HG02840 (cell line): ENCODE measurements at regions not wholly inside any gene's neighbourhood (a gene's known extent, or its start where the extent isn't known, plus 50 kb on each side); places are given as distances from the start of the nearest gene placed in this dataset.

ENCODE experiments used
- ATAC-seq: cut with Tn5 transposase; IDR thresholded peaks from one replicate; pipeline ENCODE4 v1.9.1; 2021; ENCODE audit warnings: mild to moderate bottlenecking, moderate library complexity, moderate number of reproducible peaks; ENCODE audit not compliant: unreplicated experiment, low FRiP score

DNA sequence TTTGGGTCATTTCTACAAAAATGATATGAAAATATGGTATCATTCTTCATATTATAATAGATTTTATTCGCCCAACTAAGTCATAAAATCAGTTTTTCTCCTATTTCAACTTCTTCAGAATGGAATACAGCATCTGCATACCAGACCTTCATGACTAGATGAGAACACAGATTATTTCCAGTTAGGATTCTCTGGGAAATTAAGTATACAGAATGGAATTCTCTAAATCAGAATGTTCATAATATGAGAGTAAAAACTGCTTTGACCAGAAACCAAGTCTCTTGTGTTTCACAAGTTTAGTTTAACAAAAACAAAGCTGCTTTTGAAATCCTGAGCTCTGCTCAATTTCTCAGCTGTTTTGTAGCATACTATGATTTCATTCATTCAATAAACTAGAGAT, 160.3 kb upstream of the SEMA3A start:
- ATAC-seq = no peak

DNA sequence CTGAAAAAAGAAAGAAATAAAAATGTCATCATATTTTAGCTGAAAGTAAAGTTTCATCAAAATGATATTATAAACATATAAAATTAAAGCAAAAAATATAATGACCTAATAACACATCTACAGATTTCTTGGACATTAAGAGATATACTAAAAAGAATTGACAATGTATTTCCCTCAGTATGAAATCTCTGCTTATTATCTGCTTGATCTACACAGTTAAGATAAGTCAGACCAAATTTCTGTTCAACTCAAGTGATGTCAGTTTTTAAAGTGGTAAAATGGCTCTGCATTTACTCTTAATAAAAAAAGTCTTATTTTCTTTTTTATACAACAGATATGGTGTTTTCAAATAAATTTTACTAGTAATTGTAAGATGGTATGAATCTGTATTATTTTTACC, 159.4 kb upstream of the SEMA3A start:
- no peak for ATAC-seq

GRCh38 chr7:84339306-84339705, 144.7 kb upstream of the SEMA3A start:
- ATAC-seq = no peak

DNA sequence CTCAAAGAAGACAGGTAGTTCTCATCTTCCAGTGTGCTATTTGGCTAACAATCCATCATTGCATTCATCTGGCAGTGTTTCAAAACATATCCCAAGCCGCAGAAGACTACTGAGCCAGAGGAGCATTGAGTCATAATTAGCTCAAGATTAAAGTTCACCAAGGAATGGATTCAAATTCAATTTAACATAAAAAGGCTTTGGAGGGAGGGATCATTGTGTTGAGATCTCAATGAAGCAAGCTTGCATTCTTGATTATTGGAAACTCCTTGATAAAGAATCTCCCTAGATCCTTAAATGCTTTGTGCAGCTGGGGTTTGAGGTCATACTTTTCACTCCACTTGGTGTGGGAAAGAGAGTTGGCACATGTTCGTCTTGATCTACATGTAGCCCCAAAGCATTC, 142.8 kb upstream of the SEMA3A start:
- no peak for ATAC-seq

DNA sequence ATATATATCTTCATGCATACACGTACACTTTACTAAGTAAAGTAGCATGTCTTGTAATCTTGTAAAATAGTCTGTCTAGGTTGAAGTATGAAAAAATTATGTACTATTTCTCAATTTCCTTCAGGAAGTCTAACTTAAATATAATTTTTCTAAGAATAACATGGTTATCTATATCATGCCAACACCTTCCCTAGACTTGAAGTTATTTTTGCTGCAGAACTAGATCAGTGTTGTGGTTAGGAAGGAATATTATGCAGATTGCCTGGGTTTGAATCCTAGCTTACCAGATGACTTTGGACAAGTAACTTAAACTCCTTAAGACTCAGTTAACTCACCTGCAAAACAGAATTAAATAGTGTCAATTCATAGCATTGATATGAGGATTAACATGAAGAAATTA, 142.2 kb upstream of the SEMA3A start:
- ATAC-seq = no peak

DNA sequence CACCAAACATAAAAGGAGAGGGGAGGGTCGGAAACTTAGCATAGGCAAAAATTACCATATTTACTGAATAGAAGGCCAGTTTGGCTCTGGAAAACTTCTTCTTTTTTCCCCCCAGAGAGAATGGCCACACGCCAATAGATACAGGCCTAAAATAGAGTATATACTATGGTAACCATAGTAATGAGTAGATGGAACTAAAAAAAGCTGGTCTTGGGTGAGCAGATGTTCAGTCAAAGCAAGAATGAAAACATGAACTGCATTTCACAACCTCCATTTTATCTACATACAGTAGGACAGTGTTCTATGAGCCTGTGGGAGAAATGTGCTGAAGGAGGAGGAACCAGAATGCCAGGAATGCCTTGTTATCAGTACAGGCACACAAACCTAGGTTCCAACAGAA, 141.7 kb upstream of the SEMA3A start:
- ATAC-seq = no peak

GRCh38 chr7:84331616-84332015, 137.0 kb upstream of the SEMA3A start:
- ATAC-seq = no peak

GRCh38 chr7:84328571-84328970, 134.0 kb upstream of the SEMA3A start:
- ATAC-seq = no peak

GRCh38 chr7:84324136-84324630, 129.6 kb upstream of the SEMA3A start:
- ATAC-seq = no peak

DNA sequence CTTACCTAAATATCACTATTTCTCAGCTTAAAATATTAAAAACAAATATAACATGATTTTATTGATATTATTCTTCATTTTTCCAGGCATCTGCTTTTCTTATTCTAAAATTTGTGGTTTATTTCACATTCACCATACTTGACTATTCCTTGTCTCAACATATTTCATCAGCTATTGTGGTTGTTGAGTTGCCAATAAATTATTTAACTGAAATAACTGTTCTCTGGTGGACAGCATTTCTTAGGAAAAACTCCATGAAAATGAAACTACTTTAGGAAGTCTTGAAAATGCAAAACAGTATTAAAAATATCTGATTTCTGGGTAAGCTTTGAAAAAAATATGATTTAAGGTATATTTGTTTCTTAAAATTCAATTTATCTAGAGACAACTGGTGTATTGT, 122.9 kb upstream of the SEMA3A start:
- ATAC-seq = no peak

DNA sequence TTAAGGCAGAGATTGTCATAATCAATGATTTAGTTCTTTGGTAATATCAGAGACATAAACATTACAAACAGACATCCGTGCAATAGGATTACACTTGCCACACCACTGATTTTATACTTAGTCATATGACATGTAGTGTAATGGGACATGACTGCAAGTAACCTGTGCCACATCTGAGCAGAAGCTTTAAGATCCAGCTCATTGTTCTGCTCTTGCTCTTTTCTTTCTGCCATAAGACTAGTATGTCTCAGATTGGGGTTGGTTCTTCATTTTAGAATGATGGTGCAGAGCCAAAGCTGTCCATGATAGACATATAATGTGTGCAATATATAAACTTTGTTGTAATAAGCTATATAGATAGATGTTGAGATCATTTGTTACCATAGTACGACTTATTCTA, 119.7 kb upstream of the SEMA3A start:
- ATAC-seq = no peak

DNA sequence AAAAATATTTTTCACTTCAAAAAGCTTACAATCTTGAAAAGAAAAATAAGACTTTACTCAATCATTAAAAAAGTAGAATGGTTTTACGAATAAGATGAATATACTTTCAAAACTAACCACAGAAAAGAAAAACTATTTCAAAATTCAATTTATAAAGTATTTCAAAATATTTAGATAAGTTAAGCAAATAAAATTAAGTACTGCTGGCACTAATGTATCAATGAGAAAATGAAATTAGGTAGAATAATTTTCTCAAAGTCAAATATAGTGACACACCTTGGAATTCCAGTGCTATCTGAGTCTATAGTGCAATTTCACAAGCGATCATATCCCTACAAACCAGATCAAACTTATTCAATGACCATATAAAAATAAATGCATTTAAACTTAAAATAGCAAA, 109.8 kb upstream of the SEMA3A start:
- ATAC-seq = no peak

DNA sequence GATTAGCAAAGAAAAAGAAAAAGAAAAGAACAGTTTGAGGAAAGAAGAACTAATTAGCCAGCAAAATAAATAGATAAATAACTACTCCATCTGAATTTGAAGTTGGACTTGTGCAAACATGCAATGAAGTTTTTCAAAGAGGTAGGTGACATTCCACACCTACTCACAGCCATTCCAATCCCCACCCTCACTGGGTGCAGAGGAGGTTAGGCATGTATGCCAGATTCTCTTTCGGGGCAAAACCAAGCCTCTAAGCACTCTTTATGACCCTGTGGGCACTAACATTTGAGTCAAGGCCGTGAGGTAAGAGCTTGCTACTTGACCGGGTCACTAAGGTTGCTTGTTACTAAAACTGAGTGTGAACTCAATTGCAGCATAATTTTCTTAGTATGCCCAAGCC, 108.4 kb upstream of the SEMA3A start:
- ATAC-seq = no peak

DNA sequence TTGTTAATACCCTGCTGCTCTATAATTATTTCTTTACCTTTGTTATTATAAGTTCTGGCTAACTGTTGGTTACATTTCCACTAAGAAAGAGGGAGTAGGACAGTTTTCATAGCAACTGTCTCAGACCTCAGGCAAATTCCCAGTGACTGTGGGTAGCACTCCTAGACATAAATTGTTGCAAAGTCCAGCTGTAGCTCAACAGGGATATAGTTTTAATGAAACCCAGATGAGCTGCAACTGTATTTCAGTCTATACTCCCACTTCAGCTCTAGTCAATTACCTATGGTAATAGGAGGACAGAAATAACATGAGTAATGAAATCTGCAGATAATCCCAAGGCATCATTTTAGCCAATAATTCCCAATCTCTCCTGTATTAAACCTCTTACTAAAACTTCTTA, 103.0 kb upstream of the SEMA3A start:
- ATAC-seq = no peak

- no peak for ATAC-seq
Measured at GRCh38 chr7:84294847-84295455, 100.4 kb upstream of the SEMA3A start.

- ATAC-seq = no peak
Measured at GRCh38 chr7:84294391-84294790, 99.8 kb upstream of the SEMA3A start.

DNA sequence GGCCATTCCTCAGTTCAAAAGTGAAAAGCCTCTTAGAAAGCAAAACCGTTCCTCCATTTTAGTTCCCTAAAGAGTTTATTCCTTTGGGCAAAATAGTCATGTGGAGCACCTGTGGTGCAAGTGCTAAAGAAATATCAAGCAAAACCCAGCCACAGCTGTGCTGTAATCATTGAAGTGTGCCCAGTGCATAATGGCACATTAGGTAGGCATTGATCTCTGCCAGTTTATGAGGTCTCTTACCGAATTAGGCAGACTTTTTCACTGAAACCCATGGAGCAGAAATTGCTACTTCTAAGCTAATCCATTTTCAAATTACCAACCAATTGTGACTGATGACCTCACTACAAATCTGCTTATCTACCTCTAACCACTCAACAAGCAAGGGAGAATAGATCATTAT, 97.2 kb upstream of the SEMA3A start:
- no peak for ATAC-seq

DNA sequence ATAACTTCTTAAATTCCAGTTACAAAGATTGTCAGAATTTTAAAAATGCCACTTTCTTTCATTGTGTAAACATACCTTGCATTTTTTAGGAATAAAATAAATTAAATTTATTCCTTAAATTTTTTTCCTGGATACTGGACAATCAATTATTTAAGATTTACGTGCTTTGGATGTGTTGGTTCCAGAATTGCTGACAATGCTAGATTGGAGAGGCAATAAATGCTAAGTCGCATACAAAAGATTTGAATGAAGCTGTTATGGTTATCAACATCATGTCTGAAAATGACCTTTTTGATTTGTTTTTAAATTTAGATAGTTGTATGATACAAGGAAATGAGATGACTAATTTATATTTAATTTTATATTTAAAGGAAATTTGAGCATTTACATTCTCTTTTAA, 89.2 kb upstream of the SEMA3A start:
- ATAC-seq = no peak

DNA sequence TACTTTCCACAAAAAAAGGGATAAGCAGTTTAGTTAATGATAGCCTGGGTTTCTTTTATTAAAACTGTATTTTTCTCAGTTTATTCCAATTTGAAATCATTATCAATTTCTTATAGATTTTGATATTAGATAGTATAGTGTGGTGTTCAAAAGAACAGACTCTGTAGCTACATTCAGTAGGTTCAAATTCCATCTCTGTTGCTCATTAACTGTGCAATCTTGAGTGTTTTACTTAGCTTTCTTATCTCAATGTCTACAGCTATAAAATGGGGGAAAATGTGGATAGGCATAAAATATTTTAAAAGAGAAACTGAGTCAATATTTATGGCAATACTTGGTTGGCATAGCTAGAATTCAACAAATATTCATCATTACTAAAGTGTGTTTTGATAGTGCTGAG, 86.9 kb upstream of the SEMA3A start:
- ATAC-seq = no peak

DNA sequence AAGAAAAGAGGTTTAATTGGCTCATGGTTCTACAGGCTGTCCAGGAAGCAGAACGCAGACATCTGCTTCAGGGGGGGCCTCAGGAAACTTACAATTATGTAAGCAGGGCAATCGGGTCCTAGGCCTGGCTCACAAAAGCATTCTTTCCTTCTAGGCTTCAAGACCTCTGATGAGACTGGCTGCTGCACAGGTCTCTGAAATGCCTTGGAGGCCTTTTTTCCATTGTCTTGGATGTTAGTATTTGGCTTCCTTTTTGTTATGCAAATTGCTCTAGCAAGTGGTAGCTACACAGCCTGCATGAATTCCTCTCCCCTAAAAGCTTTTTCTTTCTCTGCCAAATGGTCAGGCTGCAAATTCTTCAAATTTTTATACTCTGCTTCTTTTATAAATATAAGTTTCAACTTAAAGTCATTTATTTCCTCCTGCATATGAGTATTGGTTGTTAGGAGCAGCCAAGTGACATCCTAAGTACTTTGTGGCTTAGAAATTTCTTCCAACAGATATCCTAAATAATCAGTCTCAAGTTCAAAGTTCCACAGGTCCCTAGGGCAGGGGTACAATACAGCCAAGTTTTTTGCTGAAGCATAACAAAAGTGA, 83.1 kb upstream of the SEMA3A start:
- no peak for ATAC-seq

DNA sequence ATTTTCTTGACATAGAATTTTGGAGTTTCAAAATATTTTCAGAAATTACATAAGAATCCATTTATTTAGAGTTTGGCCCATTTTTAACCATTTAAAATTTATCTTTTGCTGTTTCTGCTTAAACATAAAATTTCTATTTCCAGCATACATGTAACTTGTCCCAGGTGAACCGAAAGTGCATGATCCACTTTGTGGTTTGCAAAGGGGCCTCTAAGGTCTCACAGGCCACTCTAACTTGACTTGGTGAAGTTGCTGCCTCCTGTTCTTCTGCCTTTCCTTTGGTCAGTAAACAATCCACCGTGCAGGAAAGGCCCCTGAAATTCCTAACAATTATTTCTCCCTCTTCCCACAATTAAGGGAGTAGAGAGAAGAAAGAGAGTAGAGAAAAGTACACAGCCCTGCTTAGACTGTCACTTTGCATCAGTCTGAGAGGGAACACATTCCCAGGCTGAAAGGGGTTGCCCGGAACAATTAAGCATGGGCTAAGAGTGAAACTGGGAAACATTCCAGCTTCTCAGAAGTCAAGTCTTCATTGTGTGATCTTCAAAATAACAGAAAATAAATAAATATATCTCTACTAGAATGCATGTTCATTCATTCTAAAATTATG, 79.5 kb upstream of the SEMA3A start:
- no peak for ATAC-seq

GRCh38 chr7:84271543-84271942, 77.0 kb upstream of the SEMA3A start:
- no peak for ATAC-seq
